ENCODE measurements at regions not wholly inside any gene's neighbourhood (a gene's known extent, or its start where the extent isn't known, plus 50 kb on each side); places are given as distances from the start of the nearest gene placed in this dataset.

- Histone ChIP-seq H3K9ac (no peak overlapping the region), H3K9me3 (no peaks in the 10 kb centered on the region), H2AFZ (ENCODE audit: low read depth) (no peak overlapping the region), H3F3A (replicated peaks; ENCODE audit: insufficient read depth) (no peaks in the 10 kb centered on the region), H3K27me3 (ENCODE audit: insufficient read depth) (no peaks in the 10 kb centered on the region), H3K27ac (ENCODE audit: low read depth in 2 of 2, low read length in 1 of 2) (no peak overlapping the region), H3K36me3 (replicated peaks in 1 of 2; ENCODE audit: control insufficient read depth in 1 of 2, insufficient read depth in 2 of 2, low read length in 1 of 2) (no peaks in the 10 kb centered on the region), H3K9me2 (no peaks in the 10 kb centered on the region), H3K4me1 (ENCODE audit: control insufficient read depth in 1 of 2, insufficient read depth in 2 of 2, low read depth in 1 of 2, low read length in 1 of 2) (no peaks in the 10 kb centered on the region; a peak in 1 of 4 replicates), H4K20me1 (ENCODE audit: insufficient read depth) (no peaks in the 10 kb centered on the region), H3K4me3 (ENCODE audit: low read depth in 2 of 2, low read length in 1 of 2) (no peak overlapping the region), H3K79me2 (ENCODE audit: insufficient read depth) (no peaks in the 10 kb centered on the region), H3K4me2 (no peak overlapping the region)
- TF ChIP-seq ZBTB33 (IDR thresholded peaks at IDR 0.05; ENCODE audit: borderline replicate concordance, low read depth) (no peak), USF2 (IDR thresholded peaks at IDR 0.05; ENCODE audit: borderline replicate concordance, low read depth, low read length) (no peak), PBX3 (IDR thresholded peaks at IDR 0.05) (no peak), YY1 (IDR thresholded peaks at IDR 0.05; ENCODE audit: low read depth) (no peak), MAX (IDR thresholded peaks at IDR 0.05; ENCODE audit: low read depth) (no peak), CHD2 (IDR thresholded peaks at IDR 0.05; ENCODE audit: low read length, partially characterized antibody) (no peak), USF1 (IDR thresholded peaks at IDR 0.05; ENCODE audit: borderline replicate concordance, low read depth) (no peak), SMC3 (IDR thresholded peaks at IDR 0.05; ENCODE audit: low read depth, low read length) (no peak), SIN3A (IDR thresholded peaks at IDR 0.05; ENCODE audit: borderline replicate concordance, low read depth, low read length) (no peak), GATA2 (CRISPR knock-in tag; IDR thresholded peaks at IDR 0.05) (no peak), FOXJ3 (CRISPR knock-in tag; IDR thresholded peaks at IDR 0.05) (no peak), TAF1 (IDR thresholded peaks at IDR 0.05; ENCODE audit: borderline replicate concordance, low read depth, low read length) (no peak), IRF3 (IDR thresholded peaks at IDR 0.05; ENCODE audit: low read depth, low read length) (no peak), FOSL2 (IDR thresholded peaks at IDR 0.05; ENCODE audit: borderline replicate concordance, low read depth) (no peak)
- ChIA-PET CTCF (no interaction called here), POLR2A (no interaction called here)
- WGBS (ENCODE audit: low lambda C conversion rate) = 3% methylated on average over 1 of the region's 1 CpG
- DNase-seq = no peak
These were observed 295.5 kb downstream of the AHR start for GRCh38 chr7:17593819-17594419.

All from SK-N-SH (cell line).